Ovary (tissue), 7 donors: ENCODE measurements at regions not wholly inside any gene's neighbourhood (a gene's known extent, or its start where the extent isn't known, plus 50 kb on each side); places are given as distances from the start of the nearest gene placed in this dataset.

Experiments used
- DNase-seq, 5 donors: peaks; one replicate each; pipeline ENCODE4 v3.0.0-alpha.2; 2019 to 2020
- H3K27ac ChIP-seq, 2 donors: fragments of 200-600 bp; one replicate each; pipeline versions ENCODE4 v1.5.1 to v1.8.0; 2019 to 2022
- H3K27me3 ChIP-seq: fragments of 200-600 bp; one replicate; pipeline ENCODE4 v1.8.0; 2022
- H3K36me3 ChIP-seq: fragments of 200-600 bp; sonication (generic); one replicate; pipeline ENCODE4 v1.5.1; 2019
- H3K4me1 ChIP-seq: one replicate; pipeline ENCODE4 v1.8.1; 2013; ENCODE audit warnings: mild to moderate bottlenecking, moderate library complexity; ENCODE audit not compliant: insufficient read depth
- H3K4me3 ChIP-seq: fragments of 200-600 bp; sonication (generic); one replicate; pipeline ENCODE4 v1.5.1; 2017
- H3K9me3 ChIP-seq, 2 donors: fragments of 200-600 bp in 1 of 2; sonication (generic) in 1 of 2; one replicate each; pipeline versions ENCODE4 v1.5.1 to v1.8.1; 2013 to 2019; ENCODE audit warnings: mild to moderate bottlenecking in 1 of 2, moderate library complexity in 1 of 2
- CTCF ChIP-seq, 3 donors: fragments of 450-650 bp in 2 of 3; fragments of 200-600 bp in 1 of 3; IDR thresholded peaks; one replicate each; pipeline versions ENCODE4 v1.5.1 to v1.8.0; 2016 to 2022; ENCODE audit warnings: antibody characterized with exemption in 3 of 3, mild to moderate bottlenecking in 1 of 3
- EP300 ChIP-seq: sonication (generic); formaldehyde crosslinking; IDR thresholded peaks from one replicate; pipeline ENCODE4 v1.6.1; 2017; ENCODE audit warnings: antibody characterized with exemption
- POLR2A ChIP-seq: fragments of 450-650 bp; IDR thresholded peaks from one replicate; pipeline ENCODE4 v1.6.1; 2017; ENCODE audit warnings: antibody characterized with exemption, mild to moderate bottlenecking, moderate library complexity
- WGBS, 3 donors: extraction: QIAGEN DNeasy Blood & Tissue Kit in 1 of 3; methylation state at CpG; one replicate each; pipeline versions ENCODE4 v1.1.5 to v1.1.7; 2013 to 2017; 5-methylcytosine and 5-hydroxymethylcytosine counted together
- intact Hi-C, 4 donors: fragments of 100-400 bp; cut with DNase I; formaldehyde crosslinking; loops; one replicate each; pipeline versions ENCODE4 v1.11.0 to v1.15.1; 2022 to 2023
- donor health status: DM: no; HTN: no; CAD: no; lungs with moderate emphysema.
- donor health status: DM: no; HTN: no; CAD: no.
- donor health status: Bipolar disorder and iron deficiency.
- donor health status: DM: no; HTN: no; CAD: no.
- donor health status: DM: yes; HTN: yes; CAD: no.

- Histone ChIP-seq H3K27ac (no peak overlapping the region), H3K27me3 (no peaks in the 10 kb centered on the region), H3K36me3 (no peaks in the 10 kb centered on the region), H3K9me3 (no peaks in the 10 kb centered on the region), H3K4me1 (no peaks in the 10 kb centered on the region), H3K4me3 (no peak overlapping the region)
- intact Hi-C loops: no loop called here
- no peak for DNase-seq
- WGBS, 3 donors: 47 to 77% (median 68%) methylated on average over 1 of the region's 1 CpG
- TF ChIP-seq POLR2A: no peak
These were observed 222.5 kb upstream of the RHOBTB1 start for GRCh38 chr10:61166489-61166888.

- DNase-seq: no peak
- Histone ChIP-seq H3K4me1 (no peaks in the 10 kb centered on the region), H3K27ac (no peak overlapping the region), H3K27me3 (no peaks in the 10 kb centered on the region), H3K4me3 (no peak overlapping the region), H3K9me3 (no peaks in the 10 kb centered on the region), H3K36me3 (no peaks in the 10 kb centered on the region)
- TF ChIP-seq EP300 (no peak), POLR2A (no peak), CTCF (IDR thresholded peaks at IDR 0.05) (no peak)
- intact Hi-C loops: no loop called here
These were observed 222.1 kb upstream of the RHOBTB1 start for GRCh38 chr10:61166065-61166464.

GRCh38 chr10:61164458-61165160 lies 220.6 kb upstream of the RHOBTB1 start:
- Histone ChIP-seq H3K9me3 (no peaks in the 10 kb centered on the region), H3K27ac (no peak overlapping the region), H3K27me3 (no peaks in the 10 kb centered on the region), H3K36me3 (no peaks in the 10 kb centered on the region), H3K4me3 (no peak overlapping the region), H3K4me1 (no peaks in the 10 kb centered on the region)
- intact Hi-C loops: no loop called here
- TF ChIP-seq CTCF (IDR thresholded peaks at IDR 0.05) (no peak), POLR2A (no peak), EP300 (no peak)
- no peak for DNase-seq
- 24 to 37% (median 27%) methylated on average over 6 of the region's 6 CpGs for WGBS, 3 donors

GRCh38 chr10:61163403-61163802 lies 219.4 kb upstream of the RHOBTB1 start:
- WGBS, 3 donors: 92 to 94% (median 93%) methylated on average over 7 of the region's 7 CpGs
- H3K27ac ChIP-seq: no peak overlapping the region
- intact Hi-C loops: no loop called here
- no peaks in the 10 kb centered on the region for H3K9me3 ChIP-seq
- no peak for DNase-seq
- no peaks in the 10 kb centered on the region for H3K36me3 ChIP-seq
- no peak overlapping the region for H3K4me3 ChIP-seq
- no peaks in the 10 kb centered on the region for H3K27me3 ChIP-seq
- TF ChIP-seq EP300 (no peak), CTCF (IDR thresholded peaks at IDR 0.05) (no peak), POLR2A (no peak)
- H3K4me1 ChIP-seq: no peaks in the 10 kb centered on the region

GRCh38 chr10:61160253-61160652 lies 216.3 kb upstream of the RHOBTB1 start:
- no peak for DNase-seq
- Histone ChIP-seq H3K36me3 (no peaks in the 10 kb centered on the region), H3K27me3 (no peaks in the 10 kb centered on the region), H3K4me3 (no peak overlapping the region), H3K4me1 (no peaks in the 10 kb centered on the region), H3K9me3 (no peaks in the 10 kb centered on the region), H3K27ac (no peak overlapping the region)
- intact Hi-C loops: no loop called here
- TF ChIP-seq CTCF (IDR thresholded peaks at IDR 0.05) (no peak), EP300 (no peak), POLR2A (no peak)
- 73 to 93% (median 83%) methylated on average over 4 of the region's 4 CpGs for WGBS, 3 donors
